Thoracic aorta (tissue), 2 donors: ENCODE measurements at regions not wholly inside any gene's neighbourhood (a gene's known extent, or its start where the extent isn't known, plus 50 kb on each side); places are given as distances from the start of the nearest gene placed in this dataset.

Source experiments
- ATAC-seq: fragments of 150-250 bp; one replicate; pipeline ENCODE4 v1.8.0; 2017; ENCODE audit warnings: low read depth; ENCODE audit not compliant: insufficient number of reproducible peaks, low FRiP score
- DNase-seq: peaks from one replicate; pipeline ENCODE4 v3.0.0-alpha.2; 2020; ENCODE audit warnings: low spot score
- H3K27ac ChIP-seq, 2 donors: fragments of 200-600 bp; sonication (generic); 1 replicate in 1 of 2; 2 replicates in 1 of 2; pipeline ENCODE4 v1.5.1; 2016; ENCODE audit warnings: mild to moderate bottlenecking in 2 of 2, moderate library complexity in 2 of 2
- H3K27me3 ChIP-seq: fragments of 200-600 bp; sonication (generic); replicated peaks from 2 replicates; pipeline ENCODE4 v1.6.0; 2016; ENCODE audit warnings: mild to moderate bottlenecking; ENCODE audit not compliant: insufficient read depth
- H3K36me3 ChIP-seq: fragments of 200-600 bp; sonication (generic); one replicate; pipeline ENCODE4 v1.5.1; 2016
- H3K4me1 ChIP-seq, 2 donors: fragments of 200-600 bp; sonication (generic); 1 replicate in 1 of 2; 2 replicates in 1 of 2; pipeline versions ENCODE4 v1.5.1 to v1.6.0; 2016; ENCODE audit warnings: low read depth in 2 of 2, mild to moderate bottlenecking in 1 of 2; ENCODE audit not compliant: control insufficient read depth in 1 of 2
- H3K4me3 ChIP-seq: fragments of 200-600 bp; sonication (generic); 2 replicates; pipeline ENCODE4 v1.5.1; 2016; ENCODE audit warnings: mild to moderate bottlenecking
- H3K9me3 ChIP-seq: fragments of 200-600 bp; sonication (generic); 2 replicates; pipeline ENCODE4 v1.5.1; 2016
- CTCF ChIP-seq: fragments of 200-600 bp; sonication (generic); IDR thresholded peaks from one replicate; pipeline ENCODE4 v1.5.1; 2019; ENCODE audit warnings: antibody characterized with exemption

GRCh38 chr10:47101807-47102206 is 190.6 kb downstream of the PTPN20 start:
- no peaks in the 10 kb centered on the region for H3K27me3 ChIP-seq
- H3K27ac ChIP-seq: no peak overlapping the region
- ATAC-seq (no peak), DNase-seq (no peak)
- TF ChIP-seq CTCF: no peak
- no peaks in the 10 kb centered on the region for H3K36me3 ChIP-seq
- peaks cover 3 to 12% of the 10 kb centered on the region in 2 donors for H3K4me1 ChIP-seq
- H3K9me3 ChIP-seq: no peaks in the 10 kb centered on the region
- no peak overlapping the region for H3K4me3 ChIP-seq

- no peak for TF ChIP-seq CTCF
- H3K9me3 ChIP-seq: no peaks in the 10 kb centered on the region
- H3K36me3 ChIP-seq: no peaks in the 10 kb centered on the region
- no peak overlapping the region for H3K27ac ChIP-seq
- H3K27me3 ChIP-seq: no peaks in the 10 kb centered on the region
- ATAC-seq: no peak
- no peak overlapping the region for H3K4me3 ChIP-seq
- peaks cover 3 to 13% of the 10 kb centered on the region in 2 donors for H3K4me1 ChIP-seq
- no peak for DNase-seq
These were observed 192.9 kb downstream of the PTPN20 start for GRCh38 chr10:47104151-47104605.

- peak; percentile 48 for ATAC-seq
These were observed 193.7 kb downstream of the PTPN20 start for GRCh38 chr10:47104786-47105385.

DNA sequence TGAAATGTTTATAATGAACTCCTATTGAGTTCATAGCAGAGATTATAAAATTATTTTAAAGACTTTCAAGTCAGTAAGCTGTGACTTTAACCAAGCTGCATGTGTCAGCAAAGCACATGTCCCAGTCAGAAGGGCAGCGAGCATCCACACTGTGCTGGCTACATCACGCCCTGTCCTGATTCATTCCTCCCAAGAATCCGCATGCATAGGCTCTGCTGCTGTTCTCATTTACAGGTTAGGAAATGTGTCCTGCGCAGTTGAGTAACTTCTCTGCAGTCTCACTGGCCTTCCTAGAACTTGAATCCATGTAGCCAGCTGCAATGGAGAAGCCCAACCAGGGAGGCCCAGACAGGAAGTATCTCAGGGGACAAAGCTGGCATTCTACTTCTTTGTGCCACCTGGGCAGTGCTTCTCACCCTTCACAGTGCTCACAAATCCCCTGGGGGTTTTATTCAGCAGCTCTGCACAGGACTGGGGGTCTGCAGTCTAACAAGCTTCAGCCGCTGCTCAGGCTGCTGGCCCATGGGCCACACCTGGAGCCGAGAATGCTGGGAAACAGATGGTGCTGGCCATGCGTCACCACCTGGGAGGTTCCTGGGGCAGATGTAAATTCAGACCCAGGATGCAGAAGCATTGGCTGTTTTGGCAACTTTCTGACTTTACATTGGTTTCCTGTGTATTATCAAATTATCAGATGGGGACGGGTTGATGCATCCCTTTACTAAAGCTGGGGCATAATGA is 192.8 kb upstream of the GDF10 start:
- Histone ChIP-seq H3K27ac (no peak overlapping the region), H3K4me1 (peaks cover 12 to 34% of the 10 kb centered on the region in 2 donors), H3K27me3 (no peaks in the 10 kb centered on the region), H3K9me3 (no peaks in the 10 kb centered on the region), H3K36me3 (no peaks in the 10 kb centered on the region), H3K4me3 (no peak overlapping the region)
- ATAC-seq: no peak
- no peak for DNase-seq
- no peak for TF ChIP-seq CTCF

More at GRCh38 chr10:47104786-47105385, 193.7 kb downstream of the PTPN20 start:
- H3K36me3 ChIP-seq: no peaks in the 10 kb centered on the region
- DNase-seq: no peak
- TF ChIP-seq CTCF: no peak
- peak overlapping the region in 1 of 2 donors; percentile 2 for H3K27ac ChIP-seq
- H3K27me3 ChIP-seq: no peaks in the 10 kb centered on the region
- H3K4me3 ChIP-seq: no peak overlapping the region
- no peaks in the 10 kb centered on the region for H3K9me3 ChIP-seq
- H3K4me1 ChIP-seq: peaks cover 9 to 20% of the 10 kb centered on the region in 2 donors

DNA sequence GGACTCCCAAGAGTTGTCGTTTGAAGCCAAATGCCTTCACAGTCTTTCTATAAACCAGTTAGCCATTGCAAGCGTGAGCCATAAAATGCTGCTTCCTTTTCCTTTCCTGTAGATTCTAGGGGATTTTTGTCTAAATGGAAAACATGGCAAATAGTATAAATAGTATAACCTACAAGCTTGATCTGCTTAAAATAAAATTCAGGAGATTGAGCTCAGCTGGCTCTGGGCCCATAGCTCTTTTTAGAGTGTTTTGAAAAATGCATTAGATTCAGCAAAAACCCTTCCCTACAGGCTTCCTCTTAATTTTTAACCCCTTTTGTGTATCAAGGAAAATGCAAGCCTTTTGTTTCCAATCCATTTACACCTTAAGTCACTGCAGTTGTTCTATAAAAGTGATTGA is 190.1 kb upstream of the GDF10 start:
- Histone ChIP-seq H3K4me1 (peaks cover 12 to 32% of the 10 kb centered on the region in 2 donors), H3K4me3 (no peak overlapping the region), H3K36me3 (no peaks in the 10 kb centered on the region), H3K27ac (peak overlapping the region in 1 of 2 donors; percentile 31), H3K9me3 (no peaks in the 10 kb centered on the region), H3K27me3 (no peaks in the 10 kb centered on the region)
- no peak for DNase-seq
- no peak for ATAC-seq
- no peak for TF ChIP-seq CTCF
